ENCODE measurements at regions not wholly inside any gene's neighbourhood (a gene's known extent, or its start where the extent isn't known, plus 50 kb on each side); places are given as distances from the start of the nearest gene placed in this dataset.

GRCh38 chr4:123088501-123088900 is 166.1 kb upstream of the NUDT6 start:
- no peak overlapping the region for H3K4me3 ChIP-seq (ENCODE audit: low read depth, poor library complexity, severe bottlenecking)
- no peak for DNase-seq (ENCODE audit: low spot score in 2 of 2)
- TF ChIP-seq POLR2A (IDR thresholded peaks at IDR 0.05) (no peak), CTCF (IDR thresholded peaks at IDR 0.05) (no peak)
- 74 to 82% methylated on average over 4 of the region's 4 CpGs for WGBS, 2 donors
- intact Hi-C loops (cut with DNase I; ENCODE audit: low total_unique reads) = no loop called here

GRCh38 chr4:123090886-123091285 is 168.5 kb upstream of the NUDT6 start:
- TF ChIP-seq CTCF (IDR thresholded peaks at IDR 0.05) (no peak), POLR2A (IDR thresholded peaks at IDR 0.05) (no peak)
- no peak overlapping the region for H3K4me3 ChIP-seq (ENCODE audit: low read depth, poor library complexity, severe bottlenecking)
- intact Hi-C loops (cut with DNase I; ENCODE audit: low total_unique reads) = no loop called here
- DNase-seq (ENCODE audit: low spot score in 2 of 2) = no peak
- 74 to 92% methylated on average over 2 of the region's 2 CpGs for WGBS, 2 donors

- DNase-seq (ENCODE audit: low spot score in 2 of 2) = no peak
- no peak for TF ChIP-seq POLR2A (IDR thresholded peaks at IDR 0.05)
- no peak for TF ChIP-seq CTCF (IDR thresholded peaks at IDR 0.05)
- 95 to 100% methylated on average over 1 of the region's 1 CpG for WGBS, 2 donors
- intact Hi-C loops (cut with DNase I; ENCODE audit: low total_unique reads) = no loop called here
- H3K4me3 ChIP-seq (ENCODE audit: low read depth, poor library complexity, severe bottlenecking) = no peak overlapping the region
These were observed 170.2 kb upstream of the NUDT6 start for GRCh38 chr4:123092586-123092985.

- no peak for TF ChIP-seq POLR2A (IDR thresholded peaks at IDR 0.05)
- TF ChIP-seq CTCF (IDR thresholded peaks at IDR 0.05) = no peak
- 79 to 83% methylated on average over 3 of the region's 3 CpGs for WGBS, 2 donors
- H3K4me3 ChIP-seq (ENCODE audit: low read depth, poor library complexity, severe bottlenecking) = no peak overlapping the region
- intact Hi-C loops (cut with DNase I; ENCODE audit: low total_unique reads) = no loop called here
- DNase-seq (ENCODE audit: low spot score in 2 of 2) = no peak
These were observed 170.8 kb upstream of the NUDT6 start for GRCh38 chr4:123093236-123093635.

- DNase-seq (ENCODE audit: low spot score in 2 of 2) = no peak
- 88 to 91% methylated on average over 4 of the region's 4 CpGs for WGBS, 2 donors
- TF ChIP-seq POLR2A (IDR thresholded peaks at IDR 0.05) = no peak
- no peak for TF ChIP-seq CTCF (IDR thresholded peaks at IDR 0.05)
These were observed 173.6 kb upstream of the NUDT6 start for GRCh38 chr4:123096038-123096437.

GRCh38 chr4:123102897-123103471 is 180.6 kb upstream of the NUDT6 start:
- no peak for TF ChIP-seq POLR2A (IDR thresholded peaks at IDR 0.05)
- WGBS, 2 donors = 46 to 50% methylated on average over 3 of the region's 3 CpGs
- no peak overlapping the region for H3K4me3 ChIP-seq (ENCODE audit: low read depth, poor library complexity, severe bottlenecking)
- DNase-seq (ENCODE audit: low spot score in 2 of 2) = no peak
- intact Hi-C loops (cut with DNase I; ENCODE audit: low total_unique reads) = loop anchor here (10.0 kb wide), 2 partner anchors 242 to 1162 kb away; no protein-coding TSS in a partner anchor

More at GRCh38 chr4:123096038-123096437, 173.6 kb upstream of the NUDT6 start:
- intact Hi-C loops (cut with DNase I; ENCODE audit: low total_unique reads) = no loop called here
- no peak overlapping the region for H3K4me3 ChIP-seq (ENCODE audit: low read depth, poor library complexity, severe bottlenecking)
